HFFc6 (cell line): ENCODE measurements at regions not wholly inside any gene's neighbourhood (a gene's known extent, or its start where the extent isn't known, plus 50 kb on each side); places are given as distances from the start of the nearest gene placed in this dataset.

ENCODE experiments used
- DNase-seq: peaks from one replicate; pipeline ENCODE4 v3.0.0-alpha.2; 2018
- H3K27ac Mint-ChIP-seq: 2 replicates; pipeline ENCODE4 v1.8.0; 2020; ENCODE audit warnings: mild to moderate bottlenecking, mixed read lengths
- H3K27me3 Mint-ChIP-seq: 2 replicates; pipeline ENCODE4 v1.8.0; 2021; ENCODE audit warnings: mild to moderate bottlenecking, moderate library complexity, mixed read lengths; ENCODE audit not compliant: insufficient read depth
- H3K36me3 Mint-ChIP-seq: 2 replicates; pipeline ENCODE4 v1.8.0; 2021; ENCODE audit warnings: low read depth, mixed read lengths
- H3K4me1 Mint-ChIP-seq: 2 replicates; pipeline ENCODE4 v1.8.0; 2020; ENCODE audit warnings: low read depth, mixed read lengths
- H3K4me3 Mint-ChIP-seq: 2 replicates; pipeline ENCODE4 v1.8.0; 2020; ENCODE audit warnings: mild to moderate bottlenecking, moderate library complexity, mixed read lengths
- H3K9me3 Mint-ChIP-seq: 2 replicates; pipeline ENCODE4 v1.8.0; 2020; ENCODE audit warnings: mild to moderate bottlenecking, mixed read lengths
- TF ChIP-seq, protein P1 (sequence below): fragments of 200-600 bp; sonication (generic); IDR thresholded peaks from 2 replicates; pipeline ENCODE4 v1.5.0; 2021; ENCODE audit warnings: antibody characterized with exemption, mild to moderate bottlenecking

DNA sequence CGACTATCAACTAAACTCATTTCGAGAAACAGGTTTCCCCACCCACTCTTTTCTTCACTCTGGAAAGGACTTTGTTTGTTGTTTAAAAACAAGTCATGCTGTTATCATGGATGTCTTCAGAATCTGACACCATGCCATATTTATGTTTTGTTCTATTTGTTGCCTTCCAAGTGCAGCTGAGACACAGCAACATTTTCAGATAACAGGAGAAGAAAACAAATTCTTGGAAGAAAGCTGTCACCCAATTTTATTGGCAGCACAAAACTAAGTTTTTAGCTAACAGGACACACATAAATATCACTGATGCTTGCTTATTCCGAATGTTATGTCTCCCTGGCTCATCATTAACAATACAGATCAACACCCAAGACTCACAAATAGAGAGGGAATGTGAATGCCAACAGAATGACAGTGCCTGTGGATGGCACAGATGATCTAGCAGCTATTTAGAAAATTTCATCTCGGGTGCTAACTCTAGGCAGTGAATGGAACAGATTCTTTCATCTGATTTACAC lies 147.9 kb downstream of the RPS29 start:
- TF ChIP-seq, protein P1, sequence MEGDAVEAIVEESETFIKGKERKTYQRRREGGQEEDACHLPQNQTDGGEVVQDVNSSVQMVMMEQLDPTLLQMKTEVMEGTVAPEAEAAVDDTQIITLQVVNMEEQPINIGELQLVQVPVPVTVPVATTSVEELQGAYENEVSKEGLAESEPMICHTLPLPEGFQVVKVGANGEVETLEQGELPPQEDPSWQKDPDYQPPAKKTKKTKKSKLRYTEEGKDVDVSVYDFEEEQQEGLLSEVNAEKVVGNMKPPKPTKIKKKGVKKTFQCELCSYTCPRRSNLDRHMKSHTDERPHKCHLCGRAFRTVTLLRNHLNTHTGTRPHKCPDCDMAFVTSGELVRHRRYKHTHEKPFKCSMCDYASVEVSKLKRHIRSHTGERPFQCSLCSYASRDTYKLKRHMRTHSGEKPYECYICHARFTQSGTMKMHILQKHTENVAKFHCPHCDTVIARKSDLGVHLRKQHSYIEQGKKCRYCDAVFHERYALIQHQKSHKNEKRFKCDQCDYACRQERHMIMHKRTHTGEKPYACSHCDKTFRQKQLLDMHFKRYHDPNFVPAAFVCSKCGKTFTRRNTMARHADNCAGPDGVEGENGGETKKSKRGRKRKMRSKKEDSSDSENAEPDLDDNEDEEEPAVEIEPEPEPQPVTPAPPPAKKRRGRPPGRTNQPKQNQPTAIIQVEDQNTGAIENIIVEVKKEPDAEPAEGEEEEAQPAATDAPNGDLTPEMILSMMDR, result no peak
- Mint-ChIP-seq H3K27me3 (no peaks in the 10 kb centered on the region; the same call in 1 of the 2 replicates), H3K27ac (no peak overlapping the region), H3K4me1 (no peaks in the 10 kb centered on the region), H3K36me3 (no peaks in the 10 kb centered on the region), H3K4me3 (no peak overlapping the region), H3K9me3 (peaks cover 4% of the 10 kb centered on the region)
- DNase-seq, result no peak

DNA sequence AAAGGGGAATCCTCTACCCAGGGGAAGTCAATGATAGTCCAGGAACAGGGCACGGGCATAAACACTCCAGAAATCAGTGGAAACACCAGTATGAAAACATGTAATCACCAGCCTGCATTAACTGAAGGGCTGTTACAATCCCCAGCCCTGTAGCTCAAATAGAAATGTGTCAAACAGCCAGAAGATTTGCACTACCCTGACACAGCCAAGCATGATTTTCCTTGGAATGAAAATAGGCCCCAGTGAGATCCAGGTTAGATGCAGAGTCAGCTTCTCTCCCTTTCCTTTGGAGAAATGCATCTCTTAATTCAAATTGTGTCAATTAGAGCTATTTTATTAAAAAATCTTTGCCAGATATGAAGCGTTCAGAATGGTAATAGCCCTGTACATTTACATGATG lies 158.1 kb downstream of the RPS29 start:
- peaks cover 27% of the 10 kb centered on the region for H3K9me3 Mint-ChIP-seq
- no peak overlapping the region for H3K4me3 Mint-ChIP-seq
- DNase-seq, result no peak
- no peaks in the 10 kb centered on the region for H3K27me3 Mint-ChIP-seq
- no peaks in the 10 kb centered on the region for H3K36me3 Mint-ChIP-seq
- no peaks in the 10 kb centered on the region for H3K4me1 Mint-ChIP-seq
- H3K27ac Mint-ChIP-seq, result no peak overlapping the region
- TF ChIP-seq, protein P1, result no peak

DNA sequence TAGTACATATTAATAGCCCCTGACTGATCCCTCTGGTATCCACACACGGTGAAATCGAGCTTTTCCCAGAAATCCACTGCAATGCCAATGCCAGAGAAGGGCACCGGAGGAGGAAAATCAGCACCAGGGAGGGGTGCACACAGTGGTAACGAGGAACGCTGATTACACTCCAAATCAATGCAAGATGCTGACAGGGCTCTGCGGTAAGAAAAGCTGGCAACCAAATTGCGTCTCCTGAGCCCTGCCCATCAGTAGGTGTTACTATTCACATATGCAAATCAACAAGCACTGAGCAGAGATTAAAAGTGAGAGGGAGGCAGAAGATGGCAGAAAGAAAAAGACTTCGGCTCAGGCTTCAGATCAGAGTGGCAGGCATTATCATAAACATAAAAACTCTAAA lies 159.1 kb downstream of the RPS29 start:
- Mint-ChIP-seq H3K4me3 (no peak overlapping the region), H3K36me3 (no peaks in the 10 kb centered on the region), H3K27ac (no peak overlapping the region), H3K4me1 (no peaks in the 10 kb centered on the region), H3K27me3 (no peaks in the 10 kb centered on the region), H3K9me3 (peaks cover 18% of the 10 kb centered on the region)
- TF ChIP-seq, protein P1, result no peak
- no peak for DNase-seq

DNA sequence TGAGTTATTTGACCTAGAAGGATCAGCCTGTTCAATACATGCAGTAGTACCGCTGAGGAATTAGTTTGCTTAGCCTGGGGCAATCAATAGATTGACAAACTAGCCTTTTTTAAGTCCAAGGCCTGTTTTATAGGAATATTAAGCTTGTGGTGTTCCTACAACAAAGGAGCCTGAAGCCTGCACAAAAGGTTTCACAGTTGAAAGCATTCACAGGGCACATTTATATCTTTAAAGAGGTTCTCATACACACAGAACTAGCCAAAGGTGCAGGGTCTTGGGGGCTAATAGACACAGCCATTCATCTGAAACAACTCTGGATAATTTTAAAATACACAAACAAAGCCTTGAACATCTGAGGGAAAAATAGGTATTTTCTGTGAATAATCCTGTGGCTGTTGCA lies 160.3 kb downstream of the RPS29 start:
- H3K9me3 Mint-ChIP-seq, result peaks cover 12% of the 10 kb centered on the region
- H3K36me3 Mint-ChIP-seq, result no peaks in the 10 kb centered on the region
- H3K27me3 Mint-ChIP-seq, result no peaks in the 10 kb centered on the region
- no peaks in the 10 kb centered on the region for H3K4me1 Mint-ChIP-seq
- TF ChIP-seq, protein P1, result no peak
- no peak overlapping the region for H3K4me3 Mint-ChIP-seq
- H3K27ac Mint-ChIP-seq, result no peak overlapping the region
- DNase-seq, result no peak

DNA sequence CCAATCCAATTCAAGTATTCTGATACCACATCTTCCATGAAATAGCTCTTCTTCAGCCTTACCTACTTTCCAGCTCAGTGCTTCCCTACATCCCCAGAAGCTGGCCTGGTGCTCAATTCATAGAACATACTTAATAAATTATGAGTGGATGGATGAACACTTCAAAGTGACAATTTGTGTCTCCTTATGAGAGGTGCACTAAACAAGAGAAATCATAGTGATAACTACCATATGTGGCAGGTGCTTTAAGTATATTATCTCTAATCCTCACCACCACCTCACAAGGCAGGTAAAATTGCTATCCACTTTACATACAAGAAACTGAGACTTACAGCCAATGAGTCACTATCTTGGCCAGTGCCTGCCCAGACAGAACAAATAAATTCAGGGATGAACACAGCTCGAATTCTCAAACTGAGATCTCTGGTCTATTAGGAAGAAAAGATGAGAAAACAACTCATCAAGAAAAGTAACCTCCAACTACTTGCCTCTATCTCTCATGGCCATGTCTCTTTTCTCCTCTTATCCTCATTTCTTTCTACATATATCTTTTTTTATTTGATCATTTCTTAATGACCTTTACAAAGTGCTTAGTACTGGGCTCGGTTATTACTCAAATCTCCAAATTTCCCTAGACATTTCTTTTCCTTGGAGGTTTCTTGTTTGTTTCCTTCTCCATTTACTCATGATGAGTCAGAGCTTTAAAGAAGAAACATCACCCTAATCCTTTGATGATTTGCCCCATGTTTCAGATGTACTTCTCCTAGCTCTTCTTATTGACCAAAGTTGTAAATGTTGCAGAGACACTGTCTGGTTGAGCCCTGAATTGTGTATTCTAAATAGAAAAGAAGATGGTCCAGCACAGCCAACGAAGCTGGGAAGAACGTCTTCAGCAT lies 161.5 kb downstream of the RPS29 start:
- DNase-seq, result no peak
- no peaks in the 10 kb centered on the region for H3K36me3 Mint-ChIP-seq
- no peak overlapping the region for H3K27ac Mint-ChIP-seq
- no peaks in the 10 kb centered on the region for H3K4me1 Mint-ChIP-seq
- TF ChIP-seq, protein P1, result no peak
- peaks cover 6% of the 10 kb centered on the region; the same call in 1 of the 2 replicates for H3K27me3 Mint-ChIP-seq
- no peak overlapping the region for H3K4me3 Mint-ChIP-seq
- 0 out of 2 replicates have a peak, but pooled peaks cover 3% of the 10 kb centered on the region for H3K9me3 Mint-ChIP-seq
